Stomach (tissue), 8 donors: ENCODE measurements at regions not wholly inside any gene's neighbourhood (a gene's known extent, or its start where the extent isn't known, plus 50 kb on each side); places are given as distances from the start of the nearest gene placed in this dataset.

Experiments
- DNase-seq, 2 donors: peaks; one replicate each; pipeline versions ENCODE4 v3.0.0 to v3.0.0-alpha.2; 2013 to 2019
- H3K27ac ChIP-seq, 5 donors: fragments of 200-600 bp in 4 of 5; sonication (generic) in 4 of 5; one replicate each; pipeline ENCODE4 v1.5.1; 2013 to 2019; ENCODE audit warnings: mild to moderate bottlenecking in 1 of 5, moderate library complexity in 1 of 5
- H3K27me3 ChIP-seq, 3 donors: fragments of 200-600 bp; sonication (generic); one replicate each; pipeline ENCODE4 v1.5.1; 2017 to 2019; ENCODE audit warnings: mixed run types in 1 of 3
- H3K36me3 ChIP-seq, 4 donors: fragments of 200-600 bp; sonication (generic); 1 replicate in 3 of 4; 2 replicates in 1 of 4; pipeline ENCODE4 v1.5.1; 2016 to 2019
- H3K4me1 ChIP-seq, 4 donors: fragments of 200-600 bp; sonication (generic); one replicate each; pipeline ENCODE4 v1.5.1; 2016 to 2019
- H3K4me3 ChIP-seq, 4 donors: fragments of 200-600 bp; sonication (generic) in 3 of 4; one replicate each; pipeline ENCODE4 v1.5.1; 2016 to 2019; ENCODE audit warnings: mild to moderate bottlenecking in 1 of 4
- H3K9me3 ChIP-seq, 4 donors: fragments of 200-600 bp; sonication (generic); one replicate each; pipeline ENCODE4 v1.5.1; 2016 to 2019
- EP300 ChIP-seq: sonication (generic); formaldehyde crosslinking; IDR thresholded peaks from one replicate; pipeline ENCODE4 v1.6.1; 2017; ENCODE audit warnings: antibody characterized with exemption
- POLR2A ChIP-seq, 4 donors: fragments of 450-650 bp; IDR thresholded peaks; one replicate each; pipeline ENCODE4 v1.6.1; 2016; ENCODE audit warnings: antibody characterized with exemption in 4 of 4, control low read depth in 2 of 4, mild to moderate bottlenecking in 1 of 4, moderate library complexity in 1 of 4
- POLR2AphosphoS5 ChIP-seq, 3 donors: sonication (generic); formaldehyde crosslinking; IDR thresholded peaks; one replicate each; pipeline ENCODE4 v1.6.1; 2016; ENCODE audit warnings: antibody characterized with exemption in 3 of 3
- WGBS, 5 donors: extraction: QIAGEN DNeasy Blood & Tissue Kit in 3 of 5; methylation state at CpG; one replicate each; pipeline versions ENCODE4 v1.1.5 to v1.1.7; 2013 to 2018; 5-methylcytosine and 5-hydroxymethylcytosine counted together
- intact Hi-C: fragments of 100-400 bp; cut with DNase I; formaldehyde crosslinking; loops from one replicate; pipeline ENCODE4 v1.15.1; 2023; ENCODE audit warnings: low total_unique reads
- TF ChIP-seq, protein P1 (sequence below), 7 experiments: fragments of 450-650 bp in 4 of 7; fragments of 200-600 bp in 3 of 7; sonication (generic) in 3 of 7; IDR thresholded peaks; one replicate each; pipeline ENCODE4 v1.5.1; 2016 to 2019; ENCODE audit warnings: antibody characterized with exemption in 7 of 7, control low read depth in 2 of 7, mild to moderate bottlenecking in 1 of 7
- donor health status: healthy with polysubstance abuse.
- donor health status: Bipolar disorder and iron deficiency.
- donor health status: healthy.

DNA sequence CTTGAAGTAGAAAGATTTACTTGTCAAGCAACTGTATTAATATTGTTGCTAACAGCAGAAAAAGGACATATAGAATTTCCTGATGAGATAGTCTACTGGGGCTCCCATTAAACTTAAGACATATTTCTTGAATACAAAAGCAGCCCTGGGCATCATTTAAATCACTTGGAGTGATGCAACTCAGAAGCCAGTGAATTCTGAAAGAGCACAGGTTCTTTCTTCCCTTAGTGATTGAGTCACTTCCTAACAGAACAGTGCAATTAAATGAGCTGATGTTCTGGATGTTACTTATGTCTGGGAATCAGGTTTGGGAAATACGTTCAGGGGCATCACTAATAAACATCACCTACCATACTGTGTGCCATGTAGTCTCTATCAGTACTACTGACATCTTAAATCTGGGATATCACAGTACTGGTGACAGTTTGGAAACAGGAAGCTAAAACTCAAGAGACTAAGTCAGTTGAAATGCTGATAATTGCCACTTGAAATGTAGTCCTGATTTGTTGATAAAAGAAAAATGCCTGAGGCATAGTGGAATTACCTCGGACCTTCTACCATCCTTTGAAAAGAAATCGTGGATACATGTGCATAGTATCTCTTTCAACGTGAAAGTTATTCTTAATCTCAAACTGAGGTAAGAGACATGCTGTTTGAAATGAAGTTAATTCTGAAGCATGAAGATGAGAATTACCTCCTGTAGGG lies 249.2 kb upstream of the GPRIN3 start:
- no peaks in the 10 kb centered on the region for H3K27me3 ChIP-seq
- H3K4me3 ChIP-seq: no peak overlapping the region
- 74 to 85% (median 80%) methylated on average over 4 of the region's 4 CpGs for WGBS, 5 donors
- DNase-seq: no peak
- intact Hi-C loops: no loop called here
- H3K4me1 ChIP-seq: peaks cover 0 to 3% (median 0%) of the 10 kb centered on the region in 4 donors
- H3K9me3 ChIP-seq: no peaks in the 10 kb centered on the region
- H3K27ac ChIP-seq: no peak overlapping the region
- H3K36me3 ChIP-seq: no peaks in the 10 kb centered on the region
- TF ChIP-seq, protein P1, sequence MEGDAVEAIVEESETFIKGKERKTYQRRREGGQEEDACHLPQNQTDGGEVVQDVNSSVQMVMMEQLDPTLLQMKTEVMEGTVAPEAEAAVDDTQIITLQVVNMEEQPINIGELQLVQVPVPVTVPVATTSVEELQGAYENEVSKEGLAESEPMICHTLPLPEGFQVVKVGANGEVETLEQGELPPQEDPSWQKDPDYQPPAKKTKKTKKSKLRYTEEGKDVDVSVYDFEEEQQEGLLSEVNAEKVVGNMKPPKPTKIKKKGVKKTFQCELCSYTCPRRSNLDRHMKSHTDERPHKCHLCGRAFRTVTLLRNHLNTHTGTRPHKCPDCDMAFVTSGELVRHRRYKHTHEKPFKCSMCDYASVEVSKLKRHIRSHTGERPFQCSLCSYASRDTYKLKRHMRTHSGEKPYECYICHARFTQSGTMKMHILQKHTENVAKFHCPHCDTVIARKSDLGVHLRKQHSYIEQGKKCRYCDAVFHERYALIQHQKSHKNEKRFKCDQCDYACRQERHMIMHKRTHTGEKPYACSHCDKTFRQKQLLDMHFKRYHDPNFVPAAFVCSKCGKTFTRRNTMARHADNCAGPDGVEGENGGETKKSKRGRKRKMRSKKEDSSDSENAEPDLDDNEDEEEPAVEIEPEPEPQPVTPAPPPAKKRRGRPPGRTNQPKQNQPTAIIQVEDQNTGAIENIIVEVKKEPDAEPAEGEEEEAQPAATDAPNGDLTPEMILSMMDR (IDR thresholded peaks at IDR 0.05): no peak
- TF ChIP-seq POLR2AphosphoS5 (IDR thresholded peaks at IDR 0.05) (no peak), POLR2A (IDR thresholded peaks at IDR 0.05) (no peak), EP300 (no peak)

DNA sequence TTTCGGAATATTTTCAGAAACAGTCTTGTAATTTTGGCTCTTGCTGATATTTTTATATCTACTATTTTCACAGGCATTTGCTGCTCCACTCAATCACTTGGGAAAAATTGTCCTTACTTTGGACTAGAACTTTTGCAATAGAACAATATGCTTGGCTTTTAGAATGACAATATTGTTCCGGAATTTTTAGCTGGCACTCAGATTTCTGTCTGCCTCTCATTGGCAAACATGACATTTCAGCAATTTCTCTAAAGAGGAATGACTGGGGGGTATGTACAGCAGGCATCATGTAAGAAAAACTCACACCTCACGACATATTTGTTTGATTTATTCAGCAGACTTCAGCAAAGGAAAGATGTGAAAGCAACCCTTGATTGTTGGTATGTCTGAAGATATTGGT lies 243.6 kb upstream of the GPRIN3 start:
- Histone ChIP-seq H3K36me3 (no peaks in the 10 kb centered on the region), H3K9me3 (no peaks in the 10 kb centered on the region), H3K27ac (no peak overlapping the region), H3K4me3 (no peak overlapping the region), H3K27me3 (no peaks in the 10 kb centered on the region), H3K4me1 (no peaks in the 10 kb centered on the region)
- TF ChIP-seq EP300 (no peak), POLR2AphosphoS5 (IDR thresholded peaks at IDR 0.05) (no peak), POLR2A (IDR thresholded peaks at IDR 0.05) (no peak)
- TF ChIP-seq, protein P1 (IDR thresholded peaks at IDR 0.05): no peak
- intact Hi-C loops: no loop called here
- no peak for DNase-seq
- 68 to 89% (median 84%) methylated on average over 3 of the region's 3 CpGs for WGBS, 5 donors

DNA sequence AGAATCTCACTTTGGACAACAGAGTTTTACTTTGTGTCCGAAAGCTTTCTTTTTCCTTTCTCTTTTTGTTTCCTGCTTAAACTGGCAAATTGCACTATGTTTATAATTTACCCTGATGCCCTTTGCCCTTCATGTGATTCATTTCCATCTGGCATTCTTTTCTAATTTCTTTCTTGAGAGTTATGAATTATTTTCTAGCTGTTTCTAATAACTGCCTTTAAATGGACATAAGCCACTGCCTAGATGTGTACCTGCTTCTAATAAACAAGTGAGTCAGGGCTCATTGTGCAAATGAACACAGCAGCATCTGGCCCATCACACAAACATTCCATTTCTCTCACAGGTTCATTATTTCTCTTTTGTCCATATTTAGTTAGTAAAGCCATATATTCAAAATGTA lies 242.3 kb upstream of the GPRIN3 start:
- no peak for TF ChIP-seq POLR2AphosphoS5 (IDR thresholded peaks at IDR 0.05)
- TF ChIP-seq POLR2A (IDR thresholded peaks at IDR 0.05): no peak
- TF ChIP-seq, protein P1 (IDR thresholded peaks at IDR 0.05): no peak
- no peak for TF ChIP-seq EP300
- 46 to 72% (median 65%) methylated on average over 1 of the region's 1 CpG for WGBS, 5 donors

DNA sequence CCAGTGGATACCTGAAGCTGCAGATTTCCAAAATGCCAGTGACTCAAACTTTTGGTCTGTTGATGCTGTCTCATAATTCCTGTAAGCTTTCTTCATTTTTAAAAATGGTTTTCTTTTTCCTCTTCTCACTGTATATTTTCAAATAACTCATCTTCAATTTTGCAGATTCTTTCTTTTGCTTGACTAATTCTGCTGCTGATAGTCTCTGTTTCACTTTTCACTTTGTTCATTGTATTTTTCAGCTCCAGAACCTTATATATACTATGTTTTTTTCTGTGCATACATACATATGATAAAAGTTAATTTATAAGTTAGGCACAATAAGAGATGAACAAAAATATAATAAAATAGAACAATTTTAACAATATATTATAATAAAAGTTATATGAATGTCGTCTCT lies 237.7 kb upstream of the GPRIN3 start:
- intact Hi-C loops: no loop called here
- TF ChIP-seq POLR2A (IDR thresholded peaks at IDR 0.05): no peak
- no peak for TF ChIP-seq POLR2AphosphoS5 (IDR thresholded peaks at IDR 0.05)
- no peak for TF ChIP-seq EP300
- TF ChIP-seq, protein P1 (IDR thresholded peaks at IDR 0.05): no peak
- Histone ChIP-seq H3K4me3 (no peak overlapping the region), H3K4me1 (no peaks in the 10 kb centered on the region), H3K36me3 (no peaks in the 10 kb centered on the region), H3K27ac (no peak overlapping the region), H3K27me3 (no peaks in the 10 kb centered on the region), H3K9me3 (no peaks in the 10 kb centered on the region)
- no peak for DNase-seq
- WGBS, 5 donors: 93 to 98% (median 95%) methylated on average over 1 of the region's 1 CpG

More for the DNA sequence above, 242.3 kb upstream of the GPRIN3 start:
- H3K4me3 ChIP-seq: no peak overlapping the region
- H3K4me1 ChIP-seq: no peaks in the 10 kb centered on the region
- H3K9me3 ChIP-seq: no peaks in the 10 kb centered on the region
- intact Hi-C loops: no loop called here
- DNase-seq: no peak
- no peaks in the 10 kb centered on the region for H3K27me3 ChIP-seq
- no peaks in the 10 kb centered on the region for H3K36me3 ChIP-seq
- H3K27ac ChIP-seq: no peak overlapping the region
